NCI-H1048 (cell line): ENCODE measurements at regions not wholly inside any gene's neighbourhood (a gene's known extent, or its start where the extent isn't known, plus 50 kb on each side); places are given as distances from the start of the nearest gene placed in this dataset.

ENCODE experiments used
- DNase-seq: peaks from one replicate; lab custom pipeline; 2025; lab: John Stamatoyannopoulos, UW

GRCh38 chr7:15751191-15751701, 64.8 kb upstream of the MEOX2 start:
- DNase-seq = no peak

GRCh38 chr7:15750727-15751126, 64.2 kb upstream of the MEOX2 start:
- DNase-seq = no peak

DNA sequence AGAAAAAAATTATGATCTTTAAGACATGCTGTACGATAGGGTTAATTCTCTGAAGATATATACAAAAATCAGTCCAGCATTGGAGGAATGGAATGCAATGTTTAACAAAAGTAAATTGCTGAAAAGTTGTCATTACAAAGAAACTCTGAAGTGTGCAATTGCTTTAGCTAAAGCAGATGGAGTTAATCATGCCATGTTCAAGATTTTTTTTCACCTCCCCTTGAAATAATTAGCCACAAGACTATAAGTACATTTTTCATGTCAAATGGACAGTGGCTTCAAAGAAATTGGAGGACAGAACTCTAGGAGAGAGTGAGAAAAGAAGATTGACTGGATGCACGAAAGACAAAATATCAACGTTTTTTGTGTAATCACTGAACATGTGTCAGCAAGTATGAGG, 63.1 kb upstream of the MEOX2 start:
- no peak for DNase-seq

GRCh38 chr7:15747712-15748111, 61.2 kb upstream of the MEOX2 start:
- no peak for DNase-seq

DNA sequence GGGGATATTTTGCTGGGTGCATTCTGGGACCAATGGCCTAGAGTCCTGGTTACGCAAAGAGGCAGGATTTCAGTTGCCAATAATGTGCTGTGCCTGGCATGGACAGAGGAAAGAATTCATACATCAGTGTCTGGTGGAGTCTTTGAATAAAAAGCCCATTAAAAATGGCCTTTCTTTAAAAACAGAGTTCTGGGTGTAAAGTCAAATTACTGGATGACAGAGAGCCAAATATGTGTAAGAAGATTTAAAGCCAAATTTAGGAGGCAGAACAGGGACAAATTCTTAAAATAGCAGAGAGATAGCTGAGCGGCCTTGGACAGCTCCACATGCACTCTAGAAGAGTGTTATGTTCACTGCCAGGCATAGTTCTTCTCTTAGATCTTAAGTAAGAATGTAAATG, 60.8 kb upstream of the MEOX2 start:
- no peak for DNase-seq

DNA sequence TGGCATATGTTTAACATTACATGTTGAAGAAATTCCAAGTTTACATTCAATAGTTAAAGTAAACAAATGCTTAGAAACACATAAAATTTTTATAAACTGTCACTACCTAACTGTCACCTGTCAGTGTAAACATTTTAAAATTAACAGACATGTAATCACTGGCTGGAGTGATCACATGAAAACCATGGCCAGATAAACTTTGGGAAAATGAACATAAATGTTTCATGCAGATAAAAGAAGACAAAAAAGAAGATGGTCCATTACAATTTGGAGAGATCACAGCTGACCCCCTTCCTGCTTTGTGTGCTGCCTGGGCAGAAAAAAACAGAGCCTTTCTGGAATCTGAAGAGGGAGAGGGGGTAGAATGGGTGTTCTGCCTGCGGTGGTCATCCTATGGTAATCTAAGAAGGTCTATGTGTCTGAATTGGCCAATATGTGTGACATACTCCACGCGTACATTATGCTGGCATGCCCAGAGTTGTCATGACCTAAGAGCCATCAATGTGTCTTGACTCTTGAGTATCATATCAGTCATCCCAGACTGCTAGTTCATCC, 57.5 kb upstream of the MEOX2 start:
- DNase-seq = no peak

DNA sequence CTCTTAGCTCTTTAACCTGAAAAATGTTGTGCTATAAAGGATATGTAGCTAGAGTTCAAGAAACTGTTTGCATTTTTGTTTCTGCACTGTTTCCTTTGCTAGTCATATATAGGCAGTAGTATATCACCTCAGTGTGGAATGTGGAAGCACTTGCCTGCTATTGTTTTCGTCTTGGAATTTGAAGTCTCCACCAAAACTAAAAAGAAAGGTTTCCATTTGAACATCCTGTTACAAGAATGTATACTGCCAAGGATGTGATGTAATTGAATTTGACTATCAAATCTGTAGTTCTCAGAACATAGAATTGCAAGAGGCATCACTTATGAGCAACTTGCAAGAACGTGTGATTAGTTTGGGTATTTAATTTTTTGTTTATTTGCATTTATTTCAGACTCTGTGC, 51.1 kb upstream of the MEOX2 start:
- DNase-seq = no peak
